ENCODE measurements at regions not wholly inside any gene's neighbourhood (a gene's known extent, or its start where the extent isn't known, plus 50 kb on each side); places are given as distances from the start of the nearest gene placed in this dataset.

DNA sequence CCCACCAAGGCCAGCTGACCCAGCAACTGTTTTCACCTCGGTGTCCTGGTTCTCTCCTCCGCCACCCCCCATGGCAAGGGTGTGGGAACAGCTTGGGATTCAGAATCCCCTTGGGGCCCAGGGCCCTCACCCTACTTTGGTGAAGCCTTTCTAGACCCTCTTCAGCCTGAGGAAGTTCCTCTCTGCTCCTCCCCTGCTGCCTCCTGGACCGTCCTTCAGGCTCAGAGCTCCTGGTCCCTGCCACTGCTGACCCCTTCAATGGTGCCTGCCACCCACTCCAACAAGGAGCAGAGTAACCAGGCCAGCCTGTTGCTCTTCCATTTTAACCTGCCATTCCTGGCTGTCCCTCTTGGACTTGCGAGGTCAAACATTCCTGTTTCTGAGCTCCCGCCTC is 72.0 kb upstream of the SMNDC1 start:
- TF ChIP-seq POLR2A (IDR thresholded peaks at IDR 0.05) = no peak
- TF ChIP-seq, protein P1, sequence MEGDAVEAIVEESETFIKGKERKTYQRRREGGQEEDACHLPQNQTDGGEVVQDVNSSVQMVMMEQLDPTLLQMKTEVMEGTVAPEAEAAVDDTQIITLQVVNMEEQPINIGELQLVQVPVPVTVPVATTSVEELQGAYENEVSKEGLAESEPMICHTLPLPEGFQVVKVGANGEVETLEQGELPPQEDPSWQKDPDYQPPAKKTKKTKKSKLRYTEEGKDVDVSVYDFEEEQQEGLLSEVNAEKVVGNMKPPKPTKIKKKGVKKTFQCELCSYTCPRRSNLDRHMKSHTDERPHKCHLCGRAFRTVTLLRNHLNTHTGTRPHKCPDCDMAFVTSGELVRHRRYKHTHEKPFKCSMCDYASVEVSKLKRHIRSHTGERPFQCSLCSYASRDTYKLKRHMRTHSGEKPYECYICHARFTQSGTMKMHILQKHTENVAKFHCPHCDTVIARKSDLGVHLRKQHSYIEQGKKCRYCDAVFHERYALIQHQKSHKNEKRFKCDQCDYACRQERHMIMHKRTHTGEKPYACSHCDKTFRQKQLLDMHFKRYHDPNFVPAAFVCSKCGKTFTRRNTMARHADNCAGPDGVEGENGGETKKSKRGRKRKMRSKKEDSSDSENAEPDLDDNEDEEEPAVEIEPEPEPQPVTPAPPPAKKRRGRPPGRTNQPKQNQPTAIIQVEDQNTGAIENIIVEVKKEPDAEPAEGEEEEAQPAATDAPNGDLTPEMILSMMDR (IDR thresholded peaks at IDR 0.05) = no peak
